ENCODE measurements at regions not wholly inside any gene's neighbourhood (a gene's known extent, or its start where the extent isn't known, plus 50 kb on each side); places are given as distances from the start of the nearest gene placed in this dataset.

DNA sequence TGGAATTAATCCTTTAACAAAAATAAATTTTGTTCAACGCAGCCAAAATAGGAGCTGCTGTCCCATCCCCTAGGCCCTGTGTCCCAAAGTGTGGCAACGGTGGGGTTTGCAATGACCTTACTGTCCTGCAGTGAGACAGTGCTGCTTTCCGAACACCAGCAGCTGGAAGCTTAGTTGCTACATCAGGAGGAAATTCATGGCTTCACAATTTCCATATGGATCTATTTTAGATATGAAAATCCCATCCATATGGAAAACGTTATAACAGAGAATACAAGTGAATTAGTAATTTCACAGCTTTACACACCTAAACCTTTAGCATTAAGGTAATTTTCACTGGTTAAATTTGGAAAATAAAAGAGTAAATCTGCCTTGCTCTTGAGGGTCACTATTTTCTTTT lies 396.3 kb upstream of the TENM3 start:
- TF ChIP-seq POLR2AphosphoS5 (IDR thresholded peaks at IDR 0.05; ENCODE audit: borderline replicate concordance, low read depth, low read length) (no peak), EZH2 (IDR thresholded peaks at IDR 0.05) (no peak)
